ENCODE measurements at regions not wholly inside any gene's neighbourhood (a gene's known extent, or its start where the extent isn't known, plus 50 kb on each side); places are given as distances from the start of the nearest gene placed in this dataset.

DNA sequence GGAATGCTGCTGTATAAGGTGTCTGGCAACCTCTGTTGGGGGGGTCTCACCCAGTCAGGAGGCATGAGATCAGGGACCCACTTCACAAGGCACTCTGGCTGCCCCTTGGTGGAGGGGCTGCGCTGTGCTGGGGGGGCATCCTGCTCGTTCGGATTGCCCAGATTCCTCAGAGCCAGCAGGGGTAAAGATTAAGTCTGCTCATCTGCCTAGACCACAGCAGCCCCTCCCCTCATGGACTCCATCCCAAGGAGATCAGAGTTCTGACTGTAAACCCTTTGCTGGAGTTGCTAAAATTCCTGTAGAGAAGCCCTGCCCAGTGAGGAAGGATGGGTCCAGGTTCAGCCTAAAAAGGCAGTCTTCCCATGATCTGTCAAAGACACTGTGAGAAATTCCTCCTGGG is 262.0 kb upstream of the C9orf72 start:
- H3K27ac Mint-ChIP-seq, result no peak overlapping the region
- Histone ChIP-seq H4K20me1 (ENCODE audit: control insufficient read depth, insufficient read depth, insufficient read length) (no peaks in the 10 kb centered on the region), H4K5ac (ENCODE audit: insufficient read length, low read depth, low read length) (no peak overlapping the region), H3K56ac (ENCODE audit: insufficient read length, low read depth, low read length) (no peak overlapping the region), H3K9me3 (ENCODE audit: control insufficient read depth, low read depth, low read length) (no peaks in the 10 kb centered on the region), H3K27me3 (ENCODE audit: insufficient read depth, low read length) (no peaks in the 10 kb centered on the region), H3K27ac (ENCODE audit: insufficient read length, low read depth, low read length) (no peak overlapping the region), H2BK15ac (ENCODE audit: low read depth, low read length) (no peak overlapping the region), H2AFZ (ENCODE audit: low read length) (no peak overlapping the region), H2AK5ac (ENCODE audit: insufficient read length, low read length) (no peak overlapping the region), H3K4me1 (ENCODE audit: insufficient read depth, low read length) (no peaks in the 10 kb centered on the region), H3K23ac (ENCODE audit: insufficient read length, low read depth, low read length) (no peak overlapping the region), H3K23me2 (ENCODE audit: insufficient read length, low read depth, low read length, poor library complexity, severe bottlenecking) (no peaks in the 10 kb centered on the region), H4K91ac (ENCODE audit: insufficient read length, low read depth, low read length) (no peak overlapping the region), H3K14ac (ENCODE audit: insufficient read depth, low read length) (no peak overlapping the region; the same call in 1 of the 2 replicates), H3K9ac (ENCODE audit: extremely low read depth, insufficient read length, low read length) (no peak overlapping the region), H3T11ph (ENCODE audit: low read length) (no peak overlapping the region), H2BK120ac (ENCODE audit: low read depth, low read length, poor library complexity, severe bottlenecking) (no peak overlapping the region), H3K79me1 (ENCODE audit: insufficient read depth, low read depth, low read length, poor library complexity, severe bottlenecking) (no peaks in the 10 kb centered on the region), H2BK12ac (ENCODE audit: insufficient read length, low read depth, low read length) (no peak overlapping the region), H3K4ac (ENCODE audit: low read depth, low read length) (no peak overlapping the region), H2BK5ac (ENCODE audit: insufficient read length, low read length) (no peak overlapping the region), H3K4me2 (ENCODE audit: insufficient read depth, insufficient read length, low read length) (no peak overlapping the region), H3K18ac (ENCODE audit: insufficient read length, low read depth, low read length) (no peak overlapping the region), H3K79me2 (ENCODE audit: insufficient read depth, low read length) (no peaks in the 10 kb centered on the region), H4K8ac (replicated peaks; ENCODE audit: insufficient read length, low read depth, low read length) (no peak overlapping the region), H2BK20ac (ENCODE audit: low read depth, low read length, poor library complexity, severe bottlenecking) (no peak overlapping the region)
- no peaks in the 10 kb centered on the region; a peak in 1 of 5 replicates for H3K9me3 Mint-ChIP-seq
- H3K4me3 Mint-ChIP-seq, result no peak overlapping the region
- H3K27me3 Mint-ChIP-seq (ENCODE audit: low read depth), result no peaks in the 10 kb centered on the region; the same call in 1 of the 2 replicates
- no peak for DNase-seq
- no peaks in the 10 kb centered on the region; a peak in 1 of 7 replicates for H3K36me3 Mint-ChIP-seq (ENCODE audit: insufficient read depth in 1 of 3, low read depth in 3 of 3)
- TF ChIP-seq CTCF (conservative IDR thresholded peaks at IDR 0.05), result no peak
- peaks cover 4 to 10% of the 10 kb centered on the region in 2 experiments for H3K4me1 Mint-ChIP-seq
- no CpG with 5 or more reads among the region's 3 CpGs for WGBS (ENCODE audit: extremely low coverage, insufficient read length, low lambda C conversion rate)

Measured in H9 (cell line).